COR-L47 (cell line): ENCODE measurements at regions not wholly inside any gene's neighbourhood (a gene's known extent, or its start where the extent isn't known, plus 50 kb on each side); places are given as distances from the start of the nearest gene placed in this dataset.
"Not testable (repeated sequence)": the region's sequence is repeated elsewhere in the genome, so short reads cannot be mapped to it uniquely, and the experiment has no call there.

Experiments
- DNase-seq: peaks from one replicate; lab custom pipeline; 2025; lab: John Stamatoyannopoulos, UW

GRCh38 chr2:201946746-201947145 lies 86.9 kb upstream of the FZD7 start:
- not testable (repeated sequence) for DNase-seq

- no peak for DNase-seq
Measured at GRCh38 chr2:201947287-201947686, 86.4 kb upstream of the FZD7 start.

- no peak for DNase-seq
Measured at GRCh38 chr2:201949181-201949926, 84.3 kb upstream of the FZD7 start.

GRCh38 chr2:201949927-201950246 lies 83.8 kb upstream of the FZD7 start:
- DNase-seq: no peak

- DNase-seq: no peak
Measured at GRCh38 chr2:201950606-201951005, 83.0 kb upstream of the FZD7 start.

GRCh38 chr2:201952187-201952586 lies 81.5 kb upstream of the FZD7 start:
- DNase-seq: no peak

GRCh38 chr2:201953396-201953795 lies 80.3 kb upstream of the FZD7 start:
- no peak for DNase-seq

- DNase-seq: no peak
Measured at GRCh38 chr2:201953880-201954279, 79.8 kb upstream of the FZD7 start.

- no peak for DNase-seq
Measured at GRCh38 chr2:201955231-201955630, 78.4 kb upstream of the FZD7 start.

GRCh38 chr2:201955702-201956141 lies 77.9 kb upstream of the FZD7 start:
- no peak for DNase-seq

- DNase-seq: no peak
Measured at GRCh38 chr2:201956361-201956760, 77.3 kb upstream of the FZD7 start.

GRCh38 chr2:201957091-201957490 lies 76.6 kb upstream of the FZD7 start:
- DNase-seq: no peak

GRCh38 chr2:201959198-201959597 lies 74.5 kb upstream of the FZD7 start:
- no peak for DNase-seq

- no peak for DNase-seq
Measured at GRCh38 chr2:201959626-201960025, 74.0 kb upstream of the FZD7 start.

GRCh38 chr2:201960305-201960704 lies 73.3 kb upstream of the FZD7 start:
- no peak for DNase-seq

- no peak for DNase-seq
Measured at GRCh38 chr2:201961401-201961800, 72.3 kb upstream of the FZD7 start.

- no peak for DNase-seq
Measured at GRCh38 chr2:201962774-201963562, 70.7 kb upstream of the FZD7 start.

GRCh38 chr2:201964011-201964410 lies 69.6 kb upstream of the FZD7 start:
- no peak for DNase-seq

GRCh38 chr2:201964631-201965206 lies 68.9 kb upstream of the FZD7 start:
- peak; percentile 83 for DNase-seq

GRCh38 chr2:201965550-201965949 lies 68.1 kb upstream of the FZD7 start:
- DNase-seq: no peak

- DNase-seq: no peak
Measured at GRCh38 chr2:201966691-201967438, 66.8 kb upstream of the FZD7 start.

GRCh38 chr2:201968050-201968449 lies 65.6 kb upstream of the FZD7 start:
- DNase-seq: no peak
